SK-N-SH (cell line): ENCODE measurements at regions not wholly inside any gene's neighbourhood (a gene's known extent, or its start where the extent isn't known, plus 50 kb on each side); places are given as distances from the start of the nearest gene placed in this dataset.

Source experiments
- CTCF ChIA-PET: fragments of 300-600, 350-600 bp; formaldehyde crosslinking; extraction: SDS; loops from one replicate; lab custom pipeline; 2021; lab: Yijun Ruan, JAX
- POLR2A ChIA-PET: fragments of 350-600 bp; sonication (Branson Sonifier 250); formaldehyde crosslinking; extraction: SDS; loops from one replicate; lab custom pipeline; 2020; ENCODE audit warnings: antibody characterized with exemption, inconsistent platforms; lab: Yijun Ruan, JAX
- DNase-seq: peaks from one replicate; pipeline ENCODE4 v3.0.0; 2012
- H2AFZ ChIP-seq: fragments of 200-600 bp; sonication (generic); 2 replicates; pipeline ENCODE4 v1.8.1; 2016; ENCODE audit warnings: antibody characterized with exemption, mild to moderate bottlenecking, low read depth
- H3F3A ChIP-seq: fragments of 200-600 bp; sonication (generic); replicated peaks from 2 replicates; pipeline ENCODE3; 2016; ENCODE audit warnings: antibody characterized with exemption, mild to moderate bottlenecking; ENCODE audit not compliant: insufficient read depth
- H3K27ac ChIP-seq, 2 experiments: fragments of 200-500 bp in 1 of 2; fragments of 200-600 bp in 1 of 2; sonication (Bioruptor generic) in 1 of 2; sonication (generic), shearing (Covaris generic) in 1 of 2; 2 replicates each; pipeline versions ENCODE4 v1.5.1 to v1.6.1; 2014 to 2016; ENCODE audit warnings: low read depth in 2 of 2, inconsistent platforms in 1 of 2, low read length in 1 of 2, mild to moderate bottlenecking in 1 of 2, mixed read lengths in 1 of 2
- H3K27me3 ChIP-seq: fragments of 200-600 bp; sonication (generic), shearing (Covaris generic); 2 replicates; pipeline ENCODE4 v1.6.1; 2016; ENCODE audit warnings: mixed run types; ENCODE audit not compliant: insufficient read depth
- H3K36me3 ChIP-seq, 2 experiments: fragments of 200-500 bp in 1 of 2; fragments of 200-600 bp in 1 of 2; sonication (Bioruptor generic) in 1 of 2; sonication (generic) in 1 of 2; replicated peaks in 1 of 2; 2 replicates each; pipeline versions ENCODE3 to v1.5.1; 2014 to 2016; ENCODE audit warnings: low read length in 1 of 2, mild to moderate bottlenecking in 1 of 2; ENCODE audit not compliant: insufficient read depth in 2 of 2, control insufficient read depth in 1 of 2
- H3K4me1 ChIP-seq, 2 experiments: fragments of 200-500 bp in 1 of 2; fragments of 200-600 bp in 1 of 2; sonication (Bioruptor generic) in 1 of 2; sonication (generic), shearing (Covaris generic) in 1 of 2; 2 replicates each; pipeline versions ENCODE4 v1.5.1 to v1.6.1; 2014 to 2016; ENCODE audit warnings: low read depth in 1 of 2, low read length in 1 of 2, mixed run types in 1 of 2; ENCODE audit not compliant: insufficient read depth in 2 of 2, control insufficient read depth in 1 of 2
- H3K4me2 ChIP-seq: fragments of 200-600 bp; sonication (generic), shearing (Covaris generic); 2 replicates; pipeline ENCODE4 v1.6.1; 2017; ENCODE audit warnings: mixed run types
- H3K4me3 ChIP-seq, 2 experiments: fragments of 200-500 bp in 1 of 2; fragments of 200-600 bp in 1 of 2; sonication (Bioruptor generic) in 1 of 2; sonication (generic), shearing (Covaris generic) in 1 of 2; 2 replicates each; pipeline versions ENCODE4 v1.5.1 to v1.8.1; 2014 to 2016; ENCODE audit warnings: low read depth in 2 of 2, inconsistent platforms in 1 of 2, low read length in 1 of 2, mild to moderate bottlenecking in 1 of 2, mixed read lengths in 1 of 2, moderate library complexity in 1 of 2
- H3K79me2 ChIP-seq: fragments of 200-600 bp; sonication (generic); 2 replicates; pipeline ENCODE4 v1.8.1; 2017; ENCODE audit warnings: mild to moderate bottlenecking; ENCODE audit not compliant: insufficient read depth
- H3K9ac ChIP-seq: fragments of 200-600 bp; sonication (generic); 2 replicates; pipeline ENCODE4 v1.6.1; 2017; ENCODE audit warnings: mixed run types
- H3K9me2 ChIP-seq: fragments of 200-600 bp; sonication (generic); 2 replicates; pipeline ENCODE4 v1.6.1; 2017; ENCODE audit warnings: mixed run types
- H3K9me3 ChIP-seq: fragments of 200-600 bp; sonication (generic); 2 replicates; pipeline ENCODE4 v1.6.1; 2017; ENCODE audit warnings: mixed run types, mild to moderate bottlenecking, moderate library complexity
- H4K20me1 ChIP-seq: fragments of 200-600 bp; sonication (generic); 2 replicates; pipeline ENCODE4 v1.6.1; 2017; ENCODE audit warnings: mild to moderate bottlenecking, mixed run types; ENCODE audit not compliant: insufficient read depth
- CTCF ChIP-seq: fragments of 200-600 bp; sonication (generic); IDR thresholded peaks from 2 replicates; pipeline ENCODE4 v1.6.1; 2017; ENCODE audit warnings: antibody characterized with exemption, mild to moderate bottlenecking, moderate library complexity
- EP300 ChIP-seq, 2 experiments: IDR thresholded peaks; 2 replicates each; pipeline versions ENCODE4 v1.4.0 to v1.6.1; 2012; ENCODE audit warnings: borderline replicate concordance in 1 of 2, low read depth in 1 of 2, low read length in 1 of 2
- FOXJ3 ChIP-seq: sonication (generic); formaldehyde crosslinking; IDR thresholded peaks from 2 replicates; pipeline ENCODE4 v1.5.1; 2020; ENCODE audit warnings: mild to moderate bottlenecking, missing genetic modification reagents
- FOXM1 ChIP-seq: IDR thresholded peaks from 2 replicates; pipeline ENCODE4 v1.4.0; 2012; ENCODE audit warnings: low read depth, mild to moderate bottlenecking
- GATA2 ChIP-seq: sonication (generic); formaldehyde crosslinking; IDR thresholded peaks from 2 replicates; pipeline ENCODE4 v1.5.0; 2020; ENCODE audit warnings: mild to moderate bottlenecking, missing genetic modification reagents
- MXI1 ChIP-seq: IDR thresholded peaks from 2 replicates; pipeline ENCODE4 v1.6.1; 2012; ENCODE audit warnings: mild to moderate bottlenecking, low read depth, low read length, improper control_type of control experiment
- NFIC ChIP-seq: IDR thresholded peaks from 2 replicates; pipeline ENCODE4 v1.4.0; 2012; ENCODE audit warnings: borderline replicate concordance
- POLR2AphosphoS5 ChIP-seq: IDR thresholded peaks from 2 replicates; pipeline ENCODE4 v1.6.1; 2012; ENCODE audit warnings: low read depth, low read length
- REST ChIP-seq: IDR thresholded peaks from 2 replicates; pipeline ENCODE4 v1.6.1; 2012; ENCODE audit warnings: mild to moderate bottlenecking, low read depth, low read length, moderate library complexity
- RFX5 ChIP-seq: IDR thresholded peaks from 2 replicates; pipeline ENCODE4 v1.6.1; 2012; ENCODE audit warnings: mild to moderate bottlenecking, improper control_type of control experiment, low read length
- SIN3A ChIP-seq: IDR thresholded peaks from 2 replicates; pipeline ENCODE4 v1.6.1; 2012; ENCODE audit warnings: low read depth, mild to moderate bottlenecking, low read length, moderate library complexity, borderline replicate concordance
- USF1 ChIP-seq: IDR thresholded peaks from 2 replicates; pipeline ENCODE4 v1.4.0; 2012; ENCODE audit warnings: low read depth, borderline replicate concordance
- USF2 ChIP-seq: fragments of 150-350 bp; IDR thresholded peaks from 2 replicates; pipeline ENCODE4 v1.6.1; 2017; ENCODE audit warnings: antibody characterized with exemption, low read length, low read depth, borderline replicate concordance
- YY1 ChIP-seq: IDR thresholded peaks from 2 replicates; pipeline ENCODE4 v1.4.0; 2012; ENCODE audit warnings: low read depth, mild to moderate bottlenecking
- WGBS: methylation state at CpG from one replicate; pipeline ENCODE4 v1.1.6; 2017; ENCODE audit warnings: low lambda C conversion rate; 5-methylcytosine and 5-hydroxymethylcytosine counted together

- Histone ChIP-seq H2AFZ (no peak overlapping the region), H3K4me3 (no peak overlapping the region), H3K27me3 (no peaks in the 10 kb centered on the region), H3K9me2 (no peaks in the 10 kb centered on the region), H3K79me2 (no peaks in the 10 kb centered on the region), H3K9ac (no peak overlapping the region)
- POLR2A ChIA-PET = no interaction called here
- no peak for DNase-seq
- TF ChIP-seq POLR2AphosphoS5 (no peak), EP300 (IDR thresholded peaks at IDR 0.05; ENCODE audit: borderline replicate concordance in 1 of 2, low read depth in 1 of 2, low read length in 1 of 2) (no peak), NFIC (no peak), SIN3A (no peak), USF2 (no peak)
- TF ChIP-seq, all 33 proteins: peak for 0
- Histone ChIP-seq H3K9me3 (no peaks in the 10 kb centered on the region), H3K36me3 (no peaks in the 10 kb centered on the region), H3F3A (no peaks in the 10 kb centered on the region), H3K27ac (peak overlapping the region in 1 of 2 experiments; percentile 64; a peak in 1 of 4 replicates), H3K4me2 (no peak overlapping the region), H3K4me1 (peaks cover 0 to 27% of the 10 kb centered on the region in 2 experiments; a peak in 1 of 4 replicates), H4K20me1 (no peaks in the 10 kb centered on the region)
- CTCF ChIA-PET = no interaction called here
- 52% methylated on average over 6 of the region's 7 CpGs for WGBS
Measured at GRCh38 chr1:5312293-5312674, 657.9 kb downstream of the AJAP1 start.

GRCh38 chr1:5311634-5312292 is 657.4 kb downstream of the AJAP1 start:
- H3K9me2 ChIP-seq = no peaks in the 10 kb centered on the region
- ChIA-PET CTCF (no interaction called here), POLR2A (no interaction called here)
- no peaks in the 10 kb centered on the region for H3F3A ChIP-seq
- H3K27ac ChIP-seq = peak overlapping the region in 1 of 2 experiments; percentile 64; a peak in 2 of 4 replicates
- H3K4me1 ChIP-seq = peaks cover 0 to 27% of the 10 kb centered on the region in 2 experiments; a peak in 1 of 4 replicates
- no peak overlapping the region for H3K4me2 ChIP-seq
- peak; percentile 24; the same call in 1 of the 2 replicates for TF ChIP-seq MXI1
- 0 out of 2 replicates have a peak, but pooled peaks have one; percentile 40 for TF ChIP-seq GATA2 (CRISPR knock-in tag)
- TF ChIP-seq RFX5 = no peak
- TF ChIP-seq, all 33 proteins: peak for 2
- Histone ChIP-seq H4K20me1 (no peaks in the 10 kb centered on the region), H2AFZ (no peak overlapping the region), H3K9me3 (no peaks in the 10 kb centered on the region), H3K4me3 (no peak overlapping the region), H3K27me3 (no peaks in the 10 kb centered on the region), H3K9ac (no peak overlapping the region), H3K79me2 (no peaks in the 10 kb centered on the region), H3K36me3 (no peaks in the 10 kb centered on the region)
- peak; percentile 71 for DNase-seq
- 36% methylated on average over 6 of the region's 11 CpGs for WGBS

GRCh38 chr1:5311147-5311546 is 656.7 kb downstream of the AJAP1 start:
- TF ChIP-seq FOXM1 = no peak
- TF ChIP-seq FOXJ3 (CRISPR knock-in tag) = no peak
- no peak for TF ChIP-seq REST
- no peak for TF ChIP-seq YY1
- TF ChIP-seq USF1 = no peak
- no peak for TF ChIP-seq CTCF
- no peak for TF ChIP-seq GATA2 (CRISPR knock-in tag)
- Histone ChIP-seq H2AFZ (no peak overlapping the region), H3K4me3 (no peak overlapping the region), H3K79me2 (no peaks in the 10 kb centered on the region), H3K4me1 (peaks cover 0 to 27% of the 10 kb centered on the region in 2 experiments; a peak in 1 of 4 replicates), H3K36me3 (no peaks in the 10 kb centered on the region), H3K27ac (peak overlapping the region in 1 of 2 experiments; percentile 64; a peak in 1 of 4 replicates), H3K9me3 (no peaks in the 10 kb centered on the region), H4K20me1 (no peaks in the 10 kb centered on the region), H3K27me3 (no peaks in the 10 kb centered on the region), H3K9ac (no peak overlapping the region), H3K4me2 (no peak overlapping the region), H3F3A (no peaks in the 10 kb centered on the region), H3K9me2 (no peaks in the 10 kb centered on the region)
- POLR2A ChIA-PET = no interaction called here
- WGBS = 47% methylated on average over 8 of the region's 12 CpGs
- CTCF ChIA-PET = no interaction called here
- no peak for DNase-seq
